Neural cell (in vitro differentiated cells): ENCODE measurements at regions not wholly inside any gene's neighbourhood (a gene's known extent, or its start where the extent isn't known, plus 50 kb on each side); places are given as distances from the start of the nearest gene placed in this dataset.

ENCODE experiments used
- EP300 ChIP-seq: fragments of 450-650 bp; conservative IDR thresholded peaks from 2 replicates; pipeline ENCODE4 v1.6.1; 2014; ENCODE audit warnings: antibody characterized with exemption, mild to moderate bottlenecking, moderate library complexity; ENCODE audit not compliant: poor library complexity, severe bottlenecking
- POLR2AphosphoS5 ChIP-seq: IDR thresholded peaks from 2 replicates; pipeline ENCODE4 v1.6.1; 2012
- TF ChIP-seq, protein P1 (sequence below): fragments of 450-650 bp; IDR thresholded peaks from 2 replicates; pipeline ENCODE4 v1.5.1; 2014; ENCODE audit warnings: antibody characterized with exemption, mild to moderate bottlenecking, moderate library complexity; ENCODE audit not compliant: poor library complexity, severe bottlenecking

DNA sequence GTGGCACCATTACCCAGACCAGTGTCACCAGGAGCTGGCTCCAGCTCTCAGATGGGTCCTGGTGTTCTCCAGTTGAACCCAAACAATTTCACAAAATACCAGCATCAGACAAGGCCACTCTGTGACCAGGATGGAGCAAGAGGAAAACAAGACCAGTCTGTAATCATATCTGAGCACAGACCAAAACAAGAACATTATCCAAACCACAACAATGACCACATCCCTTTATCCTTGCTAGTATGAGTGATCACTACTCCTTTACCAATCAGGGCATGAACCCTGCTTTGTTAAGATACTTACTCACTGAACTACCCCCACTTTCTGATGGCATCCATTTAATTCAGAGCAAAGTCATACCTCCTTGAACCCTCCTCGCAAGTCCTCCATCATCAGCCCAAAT is 145.9 kb downstream of the NUFIP1 start:
- TF ChIP-seq EP300 (no peak), POLR2AphosphoS5 (no peak)
- TF ChIP-seq, protein P1, sequence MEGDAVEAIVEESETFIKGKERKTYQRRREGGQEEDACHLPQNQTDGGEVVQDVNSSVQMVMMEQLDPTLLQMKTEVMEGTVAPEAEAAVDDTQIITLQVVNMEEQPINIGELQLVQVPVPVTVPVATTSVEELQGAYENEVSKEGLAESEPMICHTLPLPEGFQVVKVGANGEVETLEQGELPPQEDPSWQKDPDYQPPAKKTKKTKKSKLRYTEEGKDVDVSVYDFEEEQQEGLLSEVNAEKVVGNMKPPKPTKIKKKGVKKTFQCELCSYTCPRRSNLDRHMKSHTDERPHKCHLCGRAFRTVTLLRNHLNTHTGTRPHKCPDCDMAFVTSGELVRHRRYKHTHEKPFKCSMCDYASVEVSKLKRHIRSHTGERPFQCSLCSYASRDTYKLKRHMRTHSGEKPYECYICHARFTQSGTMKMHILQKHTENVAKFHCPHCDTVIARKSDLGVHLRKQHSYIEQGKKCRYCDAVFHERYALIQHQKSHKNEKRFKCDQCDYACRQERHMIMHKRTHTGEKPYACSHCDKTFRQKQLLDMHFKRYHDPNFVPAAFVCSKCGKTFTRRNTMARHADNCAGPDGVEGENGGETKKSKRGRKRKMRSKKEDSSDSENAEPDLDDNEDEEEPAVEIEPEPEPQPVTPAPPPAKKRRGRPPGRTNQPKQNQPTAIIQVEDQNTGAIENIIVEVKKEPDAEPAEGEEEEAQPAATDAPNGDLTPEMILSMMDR, result no peak
